ENCODE measurements at regions not wholly inside any gene's neighbourhood (a gene's known extent, or its start where the extent isn't known, plus 50 kb on each side); places are given as distances from the start of the nearest gene placed in this dataset.

DNA sequence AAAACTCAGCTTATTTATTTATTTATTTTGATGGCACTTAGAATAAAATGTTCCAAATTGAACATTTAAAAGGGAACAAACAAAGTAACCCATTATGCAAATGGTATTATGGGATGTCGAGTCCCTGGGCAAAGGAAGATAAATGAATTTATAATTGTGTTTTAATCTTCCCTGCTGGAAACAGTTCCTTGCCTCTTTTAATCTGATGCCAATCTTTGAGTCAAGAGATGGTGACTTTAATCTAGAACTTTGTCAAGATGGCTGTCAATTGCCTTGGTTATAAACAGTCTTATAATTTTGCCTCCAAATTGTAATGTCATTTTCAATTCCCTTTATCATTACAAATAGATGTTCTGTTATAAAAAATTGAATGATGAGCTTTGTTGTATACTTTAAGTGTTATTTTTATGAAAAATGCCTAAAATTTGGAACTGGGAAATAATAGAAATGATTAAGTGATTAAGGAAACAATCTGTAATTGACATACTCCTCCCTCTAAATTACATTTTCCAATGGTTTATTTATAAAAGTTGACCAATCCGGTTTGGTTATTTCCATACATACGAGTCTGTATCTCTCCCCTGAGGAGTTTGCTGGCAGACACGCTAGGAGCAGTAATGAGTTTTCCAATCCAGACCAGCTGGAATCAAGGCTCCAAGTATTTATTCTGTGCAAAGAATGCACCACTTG lies 134.9 kb upstream of the FRMD6 start:
- H3K27ac ChIP-seq (ENCODE audit: low read length), result no peak overlapping the region
- no peaks in the 10 kb centered on the region for H3K36me3 ChIP-seq (ENCODE audit: control insufficient read depth in 1 of 2, insufficient read depth in 2 of 2, low read length in 2 of 2)
- H3K4me3 ChIP-seq (ENCODE audit: low read depth in 1 of 2, low read length in 2 of 2), result no peak overlapping the region
- peaks cover 0 to 7% of the 10 kb centered on the region in 2 donors for H3K4me1 ChIP-seq (ENCODE audit: control insufficient read depth in 1 of 2, insufficient read depth in 2 of 2, low read length in 2 of 2)
- H3K9me3 ChIP-seq (ENCODE audit: control insufficient read depth in 1 of 2, low read length in 2 of 2), result no peaks in the 10 kb centered on the region
- H3K27me3 ChIP-seq (ENCODE audit: low read depth, low read length), result no peaks in the 10 kb centered on the region

DNA sequence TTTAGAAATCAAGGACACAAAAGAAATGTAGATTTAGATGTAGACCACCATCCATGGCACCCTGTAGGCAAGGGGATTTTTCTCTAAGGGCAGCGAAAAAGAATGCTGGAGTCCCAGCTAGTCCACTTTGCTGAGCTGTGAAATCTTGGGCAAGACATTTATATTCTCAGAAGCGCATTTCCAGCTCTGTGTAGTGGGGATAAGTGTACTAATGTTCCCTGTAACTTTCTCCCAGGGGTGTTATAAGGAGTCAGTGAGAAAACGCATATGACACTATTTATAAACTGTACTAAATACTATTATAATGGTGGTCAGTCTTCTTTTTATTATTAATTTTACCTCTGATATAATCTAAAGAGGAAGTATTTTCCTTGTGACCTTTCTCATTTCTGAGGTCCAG lies 133.4 kb upstream of the FRMD6 start:
- Histone ChIP-seq H3K36me3 (ENCODE audit: control insufficient read depth in 1 of 2, insufficient read depth in 2 of 2, low read length in 2 of 2) (no peaks in the 10 kb centered on the region), H3K4me3 (ENCODE audit: low read depth in 1 of 2, low read length in 2 of 2) (no peak overlapping the region), H3K27ac (ENCODE audit: low read length) (no peak overlapping the region)

DNA sequence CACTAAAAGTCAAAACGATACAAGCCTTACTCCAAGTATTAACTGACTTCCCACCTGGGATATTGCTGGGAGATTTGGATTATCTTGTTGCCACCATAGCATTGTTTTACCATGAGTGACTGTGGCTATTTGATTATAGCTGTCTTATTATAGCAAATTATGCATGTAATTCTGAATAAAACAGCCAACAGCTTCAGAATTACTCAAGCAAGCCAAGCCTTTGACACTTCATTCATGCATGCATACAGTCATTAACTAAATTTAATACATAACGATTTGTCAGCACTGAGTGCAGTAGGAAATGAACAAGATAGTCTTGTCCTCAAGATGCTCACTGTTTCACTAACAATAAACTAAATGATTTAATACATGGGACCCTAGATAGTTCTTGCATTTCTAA lies 133.0 kb upstream of the FRMD6 start:
- no peaks in the 10 kb centered on the region for H3K36me3 ChIP-seq (ENCODE audit: control insufficient read depth in 1 of 2, insufficient read depth in 2 of 2, low read length in 2 of 2)
- H3K4me3 ChIP-seq (ENCODE audit: low read depth in 1 of 2, low read length in 2 of 2), result no peak overlapping the region
- no peak overlapping the region for H3K27ac ChIP-seq (ENCODE audit: low read length)
- H3K9me3 ChIP-seq (ENCODE audit: control insufficient read depth in 1 of 2, low read length in 2 of 2), result no peaks in the 10 kb centered on the region
- no peaks in the 10 kb centered on the region for H3K27me3 ChIP-seq (ENCODE audit: low read depth, low read length)
- peaks cover 0 to 7% of the 10 kb centered on the region in 2 donors for H3K4me1 ChIP-seq (ENCODE audit: control insufficient read depth in 1 of 2, insufficient read depth in 2 of 2, low read length in 2 of 2)

More for the DNA sequence above, 133.4 kb upstream of the FRMD6 start:
- H3K9me3 ChIP-seq (ENCODE audit: control insufficient read depth in 1 of 2, low read length in 2 of 2), result no peaks in the 10 kb centered on the region
- no peaks in the 10 kb centered on the region for H3K27me3 ChIP-seq (ENCODE audit: low read depth, low read length)
- H3K4me1 ChIP-seq (ENCODE audit: control insufficient read depth in 1 of 2, insufficient read depth in 2 of 2, low read length in 2 of 2), result peaks cover 0 to 7% of the 10 kb centered on the region in 2 donors

DNA sequence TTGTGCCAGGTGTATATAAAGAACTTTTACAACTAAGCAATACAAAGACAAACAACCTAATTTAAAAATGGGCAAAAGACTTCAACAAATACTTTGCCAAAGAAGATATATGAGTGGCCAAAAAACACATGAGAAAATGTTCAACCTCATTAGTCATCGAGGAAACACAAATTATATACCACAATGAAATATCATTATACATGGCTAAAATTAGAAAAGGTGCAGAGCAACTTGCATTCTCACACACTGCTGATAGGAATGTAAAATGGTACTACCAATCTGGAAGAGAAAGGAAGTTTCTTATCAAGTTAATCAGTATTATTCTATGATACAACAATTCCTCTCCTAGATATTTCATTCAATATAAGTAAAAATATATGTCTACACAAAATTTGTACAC lies 131.6 kb upstream of the FRMD6 start:
- Histone ChIP-seq H3K27ac (ENCODE audit: low read length) (no peak overlapping the region), H3K9me3 (ENCODE audit: control insufficient read depth in 1 of 2, low read length in 2 of 2) (no peaks in the 10 kb centered on the region), H3K4me1 (ENCODE audit: control insufficient read depth in 1 of 2, insufficient read depth in 2 of 2, low read length in 2 of 2) (peaks cover 0 to 7% of the 10 kb centered on the region in 2 donors), H3K4me3 (ENCODE audit: low read depth in 1 of 2, low read length in 2 of 2) (no peak overlapping the region), H3K36me3 (ENCODE audit: control insufficient read depth in 1 of 2, insufficient read depth in 2 of 2, low read length in 2 of 2) (no peaks in the 10 kb centered on the region), H3K27me3 (ENCODE audit: low read depth, low read length) (no peaks in the 10 kb centered on the region)

DNA sequence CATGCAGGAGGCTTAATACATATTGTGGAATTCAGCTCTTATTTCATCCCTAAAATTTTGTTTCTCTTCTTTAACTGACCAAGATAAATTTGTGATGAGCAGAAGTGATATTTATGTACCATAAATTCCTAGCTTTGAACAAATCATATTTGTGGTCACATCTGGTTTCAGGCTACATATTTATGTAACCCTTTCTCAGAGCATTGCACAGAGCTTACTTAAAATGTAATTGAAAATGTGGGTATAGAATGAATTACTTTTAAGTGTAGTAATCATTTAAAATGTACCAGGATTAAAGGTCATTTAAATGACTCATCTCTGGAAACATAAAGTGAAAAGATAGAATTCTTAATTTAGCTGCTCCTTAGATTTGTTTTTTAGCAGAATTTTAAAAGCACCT lies 129.9 kb upstream of the FRMD6 start:
- Histone ChIP-seq H3K4me1 (ENCODE audit: control insufficient read depth in 1 of 2, insufficient read depth in 2 of 2, low read length in 2 of 2) (peaks cover 0 to 12% of the 10 kb centered on the region in 2 donors), H3K27ac (ENCODE audit: low read length) (no peak overlapping the region), H3K36me3 (ENCODE audit: control insufficient read depth in 1 of 2, insufficient read depth in 2 of 2, low read length in 2 of 2) (no peaks in the 10 kb centered on the region), H3K27me3 (ENCODE audit: low read depth, low read length) (no peaks in the 10 kb centered on the region), H3K9me3 (ENCODE audit: control insufficient read depth in 1 of 2, low read length in 2 of 2) (no peaks in the 10 kb centered on the region), H3K4me3 (ENCODE audit: low read depth in 1 of 2, low read length in 2 of 2) (no peak overlapping the region)

DNA sequence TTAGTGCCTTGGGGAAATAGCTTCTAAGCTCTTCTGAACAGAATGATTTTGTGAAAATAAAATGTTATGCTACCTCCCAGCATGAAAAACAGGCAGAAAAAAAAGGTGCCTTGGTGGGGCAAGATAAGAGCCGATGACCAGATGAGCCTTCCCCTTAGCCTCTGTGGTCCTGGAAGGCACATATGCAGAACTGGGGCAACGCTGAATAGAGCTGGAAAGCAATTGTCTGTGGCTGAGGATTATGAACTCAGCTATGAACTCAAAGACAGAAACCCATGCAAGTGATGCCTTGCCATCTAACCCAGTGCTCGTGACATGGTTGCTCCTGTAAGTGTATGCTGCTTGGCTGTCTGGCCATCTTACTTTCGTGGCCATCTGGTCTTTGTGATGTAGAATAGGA lies 128.5 kb upstream of the FRMD6 start:
- Histone ChIP-seq H3K27ac (ENCODE audit: low read length) (no peak overlapping the region), H3K9me3 (ENCODE audit: control insufficient read depth in 1 of 2, low read length in 2 of 2) (no peaks in the 10 kb centered on the region), H3K27me3 (ENCODE audit: low read depth, low read length) (no peaks in the 10 kb centered on the region), H3K4me3 (ENCODE audit: low read depth in 1 of 2, low read length in 2 of 2) (no peak overlapping the region), H3K4me1 (ENCODE audit: control insufficient read depth in 1 of 2, insufficient read depth in 2 of 2, low read length in 2 of 2) (peaks cover 0 to 10% of the 10 kb centered on the region in 2 donors), H3K36me3 (ENCODE audit: control insufficient read depth in 1 of 2, insufficient read depth in 2 of 2, low read length in 2 of 2) (no peaks in the 10 kb centered on the region)

DNA sequence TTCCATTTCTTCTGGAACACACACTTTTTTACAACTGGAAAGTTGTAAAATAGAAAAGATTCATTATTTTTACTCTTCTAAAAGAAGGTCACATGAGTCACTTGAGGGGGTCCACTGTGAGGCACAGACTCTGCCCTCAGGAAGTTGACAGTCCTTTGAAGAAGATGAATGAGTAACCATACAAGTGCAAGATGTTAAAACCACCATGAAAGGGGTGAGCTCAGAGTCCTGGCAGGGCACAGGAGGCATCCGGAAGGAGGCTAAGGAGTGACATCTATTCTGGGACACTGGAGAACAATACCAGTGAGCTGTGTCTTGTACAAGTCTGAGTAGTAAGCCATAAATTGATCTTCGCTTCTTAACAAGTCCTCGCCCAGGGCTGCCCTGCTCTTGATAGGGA lies 126.0 kb upstream of the FRMD6 start:
- H3K36me3 ChIP-seq (ENCODE audit: control insufficient read depth in 1 of 2, insufficient read depth in 2 of 2, low read length in 2 of 2), result no peaks in the 10 kb centered on the region
- no peak overlapping the region for H3K27ac ChIP-seq (ENCODE audit: low read length)
- H3K9me3 ChIP-seq (ENCODE audit: control insufficient read depth in 1 of 2, low read length in 2 of 2), result no peaks in the 10 kb centered on the region
- no peaks in the 10 kb centered on the region for H3K27me3 ChIP-seq (ENCODE audit: low read depth, low read length)
- H3K4me1 ChIP-seq (ENCODE audit: control insufficient read depth in 1 of 2, insufficient read depth in 2 of 2, low read length in 2 of 2), result peaks cover 0 to 14% of the 10 kb centered on the region in 2 donors
- H3K4me3 ChIP-seq (ENCODE audit: low read depth in 1 of 2, low read length in 2 of 2), result no peak overlapping the region

DNA sequence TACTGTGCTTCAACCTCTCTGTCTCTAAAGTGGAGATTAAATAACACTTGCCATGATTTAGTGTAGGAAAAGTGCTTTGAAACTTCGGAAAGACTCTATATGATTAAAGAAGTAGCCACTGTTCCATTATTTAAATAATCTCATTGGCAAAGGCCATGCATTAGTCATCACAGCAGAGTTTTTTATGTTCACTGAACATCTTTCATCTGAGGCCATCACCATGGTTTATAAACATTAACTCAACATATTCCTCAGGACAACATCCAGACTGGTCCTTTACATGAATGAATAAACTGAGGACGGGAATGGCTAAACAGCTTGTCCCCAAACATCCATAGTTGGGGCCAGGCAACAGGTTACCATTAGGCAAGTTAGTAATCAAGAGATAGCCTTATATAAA lies 124.6 kb upstream of the FRMD6 start:
- H3K4me1 ChIP-seq (ENCODE audit: control insufficient read depth in 1 of 2, insufficient read depth in 2 of 2, low read length in 2 of 2), result peaks cover 0 to 14% of the 10 kb centered on the region in 2 donors
- no peak overlapping the region for H3K27ac ChIP-seq (ENCODE audit: low read length)
- no peaks in the 10 kb centered on the region for H3K9me3 ChIP-seq (ENCODE audit: control insufficient read depth in 1 of 2, low read length in 2 of 2)
- H3K4me3 ChIP-seq (ENCODE audit: low read depth in 1 of 2, low read length in 2 of 2), result no peak overlapping the region
- H3K27me3 ChIP-seq (ENCODE audit: low read depth, low read length), result no peaks in the 10 kb centered on the region
- no peaks in the 10 kb centered on the region for H3K36me3 ChIP-seq (ENCODE audit: control insufficient read depth in 1 of 2, insufficient read depth in 2 of 2, low read length in 2 of 2)

DNA sequence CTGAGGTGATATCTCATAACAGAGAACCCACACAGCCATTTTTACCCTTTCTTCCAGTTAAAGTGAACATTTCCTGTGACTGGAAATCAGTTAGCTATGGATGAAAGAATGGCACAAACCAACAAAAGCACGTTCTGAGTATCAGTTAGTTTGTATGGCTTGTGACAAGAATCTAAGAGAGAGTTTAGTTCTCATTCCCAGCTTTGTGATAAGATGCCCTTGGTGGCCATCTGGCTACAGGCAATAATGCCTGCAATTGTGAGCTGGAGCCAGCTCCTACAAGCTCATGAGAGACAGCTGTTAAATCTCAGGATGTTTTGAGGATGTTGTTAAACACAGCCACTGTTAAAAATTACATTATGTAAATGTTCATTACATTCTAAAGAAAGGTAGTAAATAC lies 122.0 kb upstream of the FRMD6 start:
- no peaks in the 10 kb centered on the region for H3K9me3 ChIP-seq (ENCODE audit: control insufficient read depth in 1 of 2, low read length in 2 of 2)
- peaks cover 0 to 14% of the 10 kb centered on the region in 2 donors for H3K4me1 ChIP-seq (ENCODE audit: control insufficient read depth in 1 of 2, insufficient read depth in 2 of 2, low read length in 2 of 2)
- H3K4me3 ChIP-seq (ENCODE audit: low read depth in 1 of 2, low read length in 2 of 2), result no peak overlapping the region
- no peaks in the 10 kb centered on the region for H3K36me3 ChIP-seq (ENCODE audit: control insufficient read depth in 1 of 2, insufficient read depth in 2 of 2, low read length in 2 of 2)
- no peak overlapping the region for H3K27ac ChIP-seq (ENCODE audit: low read length)
- no peaks in the 10 kb centered on the region for H3K27me3 ChIP-seq (ENCODE audit: low read depth, low read length)

DNA sequence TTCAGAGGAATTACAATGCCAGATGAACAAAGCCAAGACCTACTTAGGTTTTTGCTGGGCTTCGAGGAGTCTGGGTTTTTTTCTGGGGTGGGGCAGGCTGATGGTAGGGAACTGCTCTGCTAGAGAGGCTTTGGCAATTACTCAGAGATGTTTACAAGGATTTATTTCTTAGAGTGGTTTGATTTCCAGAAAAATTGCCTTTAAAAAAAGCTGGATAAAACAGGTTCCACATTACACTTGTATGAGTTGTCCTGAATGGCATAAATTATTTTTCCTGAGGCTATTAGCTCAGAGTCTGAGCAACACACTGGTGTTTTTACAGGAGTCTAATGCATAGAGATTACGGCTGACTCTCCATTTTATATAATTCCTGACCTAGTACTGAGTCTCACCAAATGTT lies 118.5 kb upstream of the FRMD6 start:
- H3K36me3 ChIP-seq (ENCODE audit: control insufficient read depth in 1 of 2, insufficient read depth in 2 of 2, low read length in 2 of 2), result no peaks in the 10 kb centered on the region
- H3K4me1 ChIP-seq (ENCODE audit: control insufficient read depth in 1 of 2, insufficient read depth in 2 of 2, low read length in 2 of 2), result peaks cover 0 to 3% of the 10 kb centered on the region in 2 donors
- no peaks in the 10 kb centered on the region for H3K27me3 ChIP-seq (ENCODE audit: low read depth, low read length)
- no peak overlapping the region for H3K4me3 ChIP-seq (ENCODE audit: low read depth in 1 of 2, low read length in 2 of 2)
- no peak overlapping the region for H3K27ac ChIP-seq (ENCODE audit: low read length)
- peaks cover 0 to 4% of the 10 kb centered on the region in 2 donors for H3K9me3 ChIP-seq (ENCODE audit: control insufficient read depth in 1 of 2, low read length in 2 of 2)

DNA sequence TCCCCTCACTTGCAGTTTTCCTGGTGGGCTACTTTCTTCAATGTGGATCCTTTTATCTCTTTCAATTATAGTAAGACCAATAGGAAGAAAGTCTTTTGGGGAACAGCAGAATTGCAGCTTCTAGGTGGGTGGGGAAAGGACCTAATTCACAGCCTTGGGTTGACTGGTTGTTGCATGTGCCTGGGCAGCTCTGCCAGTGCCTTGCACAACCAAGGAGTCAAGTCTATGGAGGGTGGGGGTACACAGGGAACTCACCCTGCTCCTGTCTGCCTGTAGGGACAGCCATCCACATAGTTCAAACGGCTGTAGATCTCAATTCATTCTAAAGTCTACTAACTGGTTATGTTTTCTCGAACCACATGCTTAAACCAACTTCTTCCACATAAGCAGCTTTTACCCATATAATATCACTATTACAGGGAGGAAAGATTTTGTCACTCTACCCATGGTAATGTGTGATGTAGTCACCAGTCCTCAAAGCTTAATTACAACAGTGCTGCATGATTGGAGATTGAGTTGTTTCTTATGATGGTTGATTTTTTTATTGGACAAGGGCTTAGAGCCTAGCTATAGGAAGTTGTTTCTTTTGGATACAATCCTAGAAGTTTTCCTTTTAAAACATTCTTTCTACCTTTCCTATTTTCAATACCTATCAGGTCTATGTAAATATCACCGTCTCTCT lies 117.7 kb upstream of the FRMD6 start:
- Histone ChIP-seq H3K36me3 (ENCODE audit: control insufficient read depth in 1 of 2, insufficient read depth in 2 of 2, low read length in 2 of 2) (no peaks in the 10 kb centered on the region), H3K9me3 (ENCODE audit: control insufficient read depth in 1 of 2, low read length in 2 of 2) (peaks cover 0 to 4% of the 10 kb centered on the region in 2 donors), H3K27ac (ENCODE audit: low read length) (no peak overlapping the region), H3K27me3 (ENCODE audit: low read depth, low read length) (no peaks in the 10 kb centered on the region), H3K4me3 (ENCODE audit: low read depth in 1 of 2, low read length in 2 of 2) (no peak overlapping the region), H3K4me1 (ENCODE audit: control insufficient read depth in 1 of 2, insufficient read depth in 2 of 2, low read length in 2 of 2) (peaks cover 0 to under 1% of the 10 kb centered on the region in 2 donors)
